Left ventricle myocardium inferior (tissue), 1 donor: ENCODE measurements at regions not wholly inside any gene's neighbourhood (a gene's known extent, or its start where the extent isn't known, plus 50 kb on each side); places are given as distances from the start of the nearest gene placed in this dataset.

Source experiments
- DNase-seq: peaks from one replicate; pipeline ENCODE4 v3.0.0-alpha.2; 2020
- H3K27ac ChIP-seq: fragments of 200-600 bp; replicated peaks from 2 replicates; pipeline ENCODE4 v1.8.0; 2021
- H3K27me3 ChIP-seq: fragments of 200-600 bp; 2 replicates; pipeline ENCODE4 v1.8.0; 2021; ENCODE audit warnings: low read depth
- H3K36me3 ChIP-seq: fragments of 200-600 bp; 2 replicates; pipeline ENCODE4 v1.8.0; 2021
- H3K4me1 ChIP-seq: fragments of 200-600 bp; 2 replicates; pipeline ENCODE4 v1.8.0; 2021
- H3K4me3 ChIP-seq: fragments of 200-600 bp; 2 replicates; pipeline ENCODE4 v1.8.0; 2021; ENCODE audit warnings: mild to moderate bottlenecking, moderate library complexity
- H3K9me3 ChIP-seq: fragments of 200-600 bp; replicated peaks from 2 replicates; pipeline ENCODE4 v1.8.0; 2021
- CTCF ChIP-seq: fragments of 200-600 bp; IDR thresholded peaks from 2 replicates; pipeline ENCODE4 v1.8.0; 2021; ENCODE audit warnings: antibody characterized with exemption, mild to moderate bottlenecking, borderline replicate concordance
- intact Hi-C: fragments of 100-400 bp; cut with micrococcal nuclease; formaldehyde crosslinking; loops from one replicate; pipeline ENCODE4 v1.11.0; 2022
- donor health status: DM: no; HTN: yes; CAD: no; lungs with severe emphysema.

- H3K27ac ChIP-seq = no peak overlapping the region
- H3K4me3 ChIP-seq = no peak overlapping the region
- TF ChIP-seq CTCF = no peak
- intact Hi-C loops = loop anchor here (10.0 kb wide), 1 partner anchor 199 kb away; no protein-coding TSS in a partner anchor
- DNase-seq = no peak
- H3K36me3 ChIP-seq = no peaks in the 10 kb centered on the region
- H3K27me3 ChIP-seq = no peaks in the 10 kb centered on the region
- no peaks in the 10 kb centered on the region for H3K4me1 ChIP-seq
- H3K9me3 ChIP-seq = no peaks in the 10 kb centered on the region
These were observed 98.6 kb downstream of the NOL4 start for GRCh38 chr18:34126121-34126520.

GRCh38 chr18:34122724-34123334 is 101.9 kb downstream of the NOL4 start:
- no peaks in the 10 kb centered on the region for H3K4me1 ChIP-seq
- intact Hi-C loops = loop anchor here (10.0 kb wide), 1 partner anchor 202 kb away; no protein-coding TSS in a partner anchor

GRCh38 chr18:34121200-34121721 is 103.5 kb downstream of the NOL4 start:
- no peaks in the 10 kb centered on the region for H3K27me3 ChIP-seq
- no peak overlapping the region for H3K4me3 ChIP-seq
- intact Hi-C loops = loop anchor here (10.0 kb wide), 1 partner anchor 204 kb away; no protein-coding TSS in a partner anchor
- H3K27ac ChIP-seq = no peak overlapping the region
- TF ChIP-seq CTCF = no peak
- no peaks in the 10 kb centered on the region for H3K36me3 ChIP-seq
- no peak for DNase-seq
- H3K4me1 ChIP-seq = no peaks in the 10 kb centered on the region
- no peaks in the 10 kb centered on the region for H3K9me3 ChIP-seq

More at GRCh38 chr18:34122724-34123334, 101.9 kb downstream of the NOL4 start:
- no peak for DNase-seq
- H3K4me3 ChIP-seq = no peak overlapping the region
- TF ChIP-seq CTCF = peak; percentile 87
- H3K36me3 ChIP-seq = no peaks in the 10 kb centered on the region
- no peaks in the 10 kb centered on the region for H3K27me3 ChIP-seq
- H3K9me3 ChIP-seq = no peaks in the 10 kb centered on the region
- H3K27ac ChIP-seq = no peak overlapping the region

- H3K36me3 ChIP-seq = no peaks in the 10 kb centered on the region
- DNase-seq = no peak
- H3K4me3 ChIP-seq = no peak overlapping the region
- H3K27me3 ChIP-seq = no peaks in the 10 kb centered on the region
- TF ChIP-seq CTCF = no peak
- intact Hi-C loops = loop anchor here (10.0 kb wide), 1 partner anchor 205 kb away; no protein-coding TSS in a partner anchor
- H3K9me3 ChIP-seq = no peaks in the 10 kb centered on the region
- H3K27ac ChIP-seq = no peak overlapping the region
- no peaks in the 10 kb centered on the region for H3K4me1 ChIP-seq
These were observed 104.4 kb downstream of the NOL4 start for GRCh38 chr18:34120294-34120693.

GRCh38 chr18:34117319-34117718 is 107.4 kb downstream of the NOL4 start:
- Histone ChIP-seq H3K4me1 (no peaks in the 10 kb centered on the region), H3K9me3 (no peaks in the 10 kb centered on the region), H3K27me3 (no peaks in the 10 kb centered on the region), H3K36me3 (no peaks in the 10 kb centered on the region), H3K4me3 (no peak overlapping the region), H3K27ac (no peak overlapping the region)
- intact Hi-C loops = no loop called here
- no peak for TF ChIP-seq CTCF
- DNase-seq = no peak
